Breast epithelium (tissue), 4 donors: ENCODE measurements at regions not wholly inside any gene's neighbourhood (a gene's known extent, or its start where the extent isn't known, plus 50 kb on each side); places are given as distances from the start of the nearest gene placed in this dataset.

Experiments used
- DNase-seq, 2 donors: peaks; one replicate each; pipeline ENCODE4 v3.0.0-alpha.2; 2019; ENCODE audit warnings: low spot score in 2 of 2
- H3K27ac ChIP-seq, 2 donors: fragments of 200-600 bp; sonication (generic) in 1 of 2; one replicate each; pipeline ENCODE4 v1.5.1; 2016 to 2019; ENCODE audit warnings: mild to moderate bottlenecking in 1 of 2
- H3K27me3 ChIP-seq, 2 donors: fragments of 200-600 bp; sonication (generic) in 1 of 2; one replicate each; pipeline versions ENCODE4 v1.5.1 to v1.6.0; 2017 to 2019; ENCODE audit warnings: control low read depth in 1 of 2, mild to moderate bottlenecking in 1 of 2
- H3K36me3 ChIP-seq: fragments of 200-600 bp; one replicate; pipeline ENCODE4 v1.5.1; 2019
- H3K4me1 ChIP-seq, 2 donors: fragments of 200-600 bp; sonication (generic); one replicate each; pipeline ENCODE4 v1.5.1; 2016 to 2019; ENCODE audit warnings: control low read depth in 1 of 2
- H3K4me3 ChIP-seq, 3 donors: fragments of 200-600 bp; sonication (generic); 1 replicate in 2 of 3; 2 replicates in 1 of 3; pipeline ENCODE4 v1.5.1; 2016 to 2019; ENCODE audit warnings: mild to moderate bottlenecking in 3 of 3, moderate library complexity in 2 of 3
- H3K9me3 ChIP-seq, 2 donors: fragments of 200-600 bp; sonication (generic) in 1 of 2; one replicate each; pipeline ENCODE4 v1.5.1; 2016 to 2019; ENCODE audit warnings: control low read depth in 1 of 2
- POLR2A ChIP-seq: fragments of 450-650 bp; IDR thresholded peaks from one replicate; pipeline ENCODE4 v1.6.1; 2016; ENCODE audit warnings: antibody characterized with exemption, mild to moderate bottlenecking, moderate library complexity
- POLR2AphosphoS5 ChIP-seq, 3 donors: sonication (generic); formaldehyde crosslinking; IDR thresholded peaks; one replicate each; pipeline ENCODE4 v1.6.1; 2017; ENCODE audit warnings: antibody characterized with exemption in 3 of 3
- intact Hi-C: fragments of 100-400 bp; cut with DNase I; formaldehyde crosslinking; loops from one replicate; pipeline ENCODE4 v1.15.1; 2023; ENCODE audit warnings: low total_unique reads
- TF ChIP-seq, protein P1 (sequence below), 3 donors: fragments of 450-650 bp; IDR thresholded peaks; one replicate each; pipeline ENCODE4 v1.5.1; 2016 to 2017; ENCODE audit warnings: antibody characterized with exemption in 3 of 3, mild to moderate bottlenecking in 3 of 3, moderate library complexity in 3 of 3

DNA sequence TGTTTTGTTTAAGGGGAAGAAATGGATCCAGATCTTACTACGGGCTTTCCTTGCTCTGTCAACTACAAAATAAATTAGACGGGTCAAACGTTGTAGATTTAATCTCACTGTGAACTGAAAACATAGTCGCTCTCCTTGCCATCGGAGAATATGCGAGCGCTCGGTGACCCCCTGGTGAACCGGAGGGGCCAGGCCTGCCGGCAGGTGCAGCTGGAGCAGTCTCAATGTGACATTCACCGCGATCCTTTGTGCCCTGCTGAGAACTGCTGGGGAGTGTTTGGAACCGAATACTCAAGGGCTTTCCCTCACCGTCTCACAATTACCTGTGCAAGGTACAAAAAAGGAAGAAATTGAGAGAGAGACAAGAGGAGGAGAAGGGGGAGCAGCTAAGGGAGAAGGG is 174.1 kb upstream of the GPR26 start:
- no peaks in the 10 kb centered on the region for H3K27me3 ChIP-seq
- H3K27ac ChIP-seq, result no peak overlapping the region
- no peaks in the 10 kb centered on the region for H3K36me3 ChIP-seq
- intact Hi-C loops, result no loop called here
- no peak for TF ChIP-seq POLR2AphosphoS5 (IDR thresholded peaks at IDR 0.05)
- TF ChIP-seq, protein P1, sequence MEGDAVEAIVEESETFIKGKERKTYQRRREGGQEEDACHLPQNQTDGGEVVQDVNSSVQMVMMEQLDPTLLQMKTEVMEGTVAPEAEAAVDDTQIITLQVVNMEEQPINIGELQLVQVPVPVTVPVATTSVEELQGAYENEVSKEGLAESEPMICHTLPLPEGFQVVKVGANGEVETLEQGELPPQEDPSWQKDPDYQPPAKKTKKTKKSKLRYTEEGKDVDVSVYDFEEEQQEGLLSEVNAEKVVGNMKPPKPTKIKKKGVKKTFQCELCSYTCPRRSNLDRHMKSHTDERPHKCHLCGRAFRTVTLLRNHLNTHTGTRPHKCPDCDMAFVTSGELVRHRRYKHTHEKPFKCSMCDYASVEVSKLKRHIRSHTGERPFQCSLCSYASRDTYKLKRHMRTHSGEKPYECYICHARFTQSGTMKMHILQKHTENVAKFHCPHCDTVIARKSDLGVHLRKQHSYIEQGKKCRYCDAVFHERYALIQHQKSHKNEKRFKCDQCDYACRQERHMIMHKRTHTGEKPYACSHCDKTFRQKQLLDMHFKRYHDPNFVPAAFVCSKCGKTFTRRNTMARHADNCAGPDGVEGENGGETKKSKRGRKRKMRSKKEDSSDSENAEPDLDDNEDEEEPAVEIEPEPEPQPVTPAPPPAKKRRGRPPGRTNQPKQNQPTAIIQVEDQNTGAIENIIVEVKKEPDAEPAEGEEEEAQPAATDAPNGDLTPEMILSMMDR (IDR thresholded peaks at IDR 0.05), result no peak
- no peak for TF ChIP-seq POLR2A
- no peaks in the 10 kb centered on the region for H3K4me1 ChIP-seq
- no peak overlapping the region for H3K4me3 ChIP-seq
- H3K9me3 ChIP-seq, result no peaks in the 10 kb centered on the region
- no peak for DNase-seq

DNA sequence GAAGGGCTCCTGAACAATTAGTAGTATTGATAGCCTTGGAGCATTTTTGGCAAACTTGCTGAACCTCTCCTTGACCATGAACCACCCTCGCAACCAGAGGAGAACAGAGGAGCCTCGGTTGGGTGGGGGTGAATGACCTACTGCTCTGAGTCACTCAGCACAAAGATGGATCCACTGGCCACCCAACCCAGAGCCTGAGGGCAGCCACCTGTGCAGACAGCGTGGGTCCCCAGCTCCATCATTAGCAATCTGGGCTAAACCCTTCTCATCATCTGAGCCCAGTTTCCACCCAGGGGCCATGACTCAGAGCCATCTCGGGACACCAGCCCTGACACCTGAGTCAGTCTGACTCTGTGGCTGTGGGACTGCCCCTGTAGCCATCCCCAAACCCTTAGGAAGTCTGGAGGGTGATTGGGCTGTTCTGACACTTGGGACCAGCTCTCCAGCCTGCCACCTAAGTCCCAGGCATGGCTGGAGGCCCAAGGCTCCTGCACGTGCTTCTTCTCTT is 171.8 kb upstream of the GPR26 start:
- H3K27me3 ChIP-seq, result no peaks in the 10 kb centered on the region
- TF ChIP-seq, protein P1 (IDR thresholded peaks at IDR 0.05), result no peak
- TF ChIP-seq POLR2A (no peak), POLR2AphosphoS5 (IDR thresholded peaks at IDR 0.05) (no peak)
- H3K4me1 ChIP-seq, result no peaks in the 10 kb centered on the region
- no peak overlapping the region for H3K27ac ChIP-seq
- H3K9me3 ChIP-seq, result no peaks in the 10 kb centered on the region
- intact Hi-C loops, result no loop called here
- DNase-seq, result no peak
- H3K4me3 ChIP-seq, result no peak overlapping the region
- H3K36me3 ChIP-seq, result no peaks in the 10 kb centered on the region

DNA sequence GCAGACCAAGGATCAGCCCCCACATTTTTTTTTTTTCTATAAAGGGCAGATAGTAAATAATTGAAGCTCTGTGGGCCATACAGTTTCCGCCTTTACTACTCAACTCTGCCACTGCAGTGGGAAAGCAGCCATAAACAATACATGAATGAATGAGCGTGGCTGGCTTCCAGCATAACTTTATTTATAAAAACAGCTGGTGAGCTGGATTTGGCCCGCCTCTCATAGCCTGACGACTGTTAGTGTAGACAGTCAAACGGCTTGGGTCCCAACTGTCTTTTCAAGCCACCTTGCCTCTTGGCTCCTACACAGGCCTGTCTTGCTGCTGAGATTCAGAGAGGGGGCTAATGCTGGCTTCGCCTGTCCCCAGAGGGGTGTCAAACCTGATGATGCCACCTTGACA is 169.8 kb upstream of the GPR26 start:
- intact Hi-C loops, result no loop called here
- no peaks in the 10 kb centered on the region for H3K27me3 ChIP-seq
- no peak overlapping the region for H3K4me3 ChIP-seq
- no peaks in the 10 kb centered on the region for H3K9me3 ChIP-seq
- no peak overlapping the region for H3K27ac ChIP-seq
- H3K4me1 ChIP-seq, result no peaks in the 10 kb centered on the region
- no peak for DNase-seq
- H3K36me3 ChIP-seq, result no peaks in the 10 kb centered on the region
- TF ChIP-seq POLR2A, result no peak
- TF ChIP-seq POLR2AphosphoS5 (IDR thresholded peaks at IDR 0.05), result no peak
- TF ChIP-seq, protein P1 (IDR thresholded peaks at IDR 0.05), result no peak

DNA sequence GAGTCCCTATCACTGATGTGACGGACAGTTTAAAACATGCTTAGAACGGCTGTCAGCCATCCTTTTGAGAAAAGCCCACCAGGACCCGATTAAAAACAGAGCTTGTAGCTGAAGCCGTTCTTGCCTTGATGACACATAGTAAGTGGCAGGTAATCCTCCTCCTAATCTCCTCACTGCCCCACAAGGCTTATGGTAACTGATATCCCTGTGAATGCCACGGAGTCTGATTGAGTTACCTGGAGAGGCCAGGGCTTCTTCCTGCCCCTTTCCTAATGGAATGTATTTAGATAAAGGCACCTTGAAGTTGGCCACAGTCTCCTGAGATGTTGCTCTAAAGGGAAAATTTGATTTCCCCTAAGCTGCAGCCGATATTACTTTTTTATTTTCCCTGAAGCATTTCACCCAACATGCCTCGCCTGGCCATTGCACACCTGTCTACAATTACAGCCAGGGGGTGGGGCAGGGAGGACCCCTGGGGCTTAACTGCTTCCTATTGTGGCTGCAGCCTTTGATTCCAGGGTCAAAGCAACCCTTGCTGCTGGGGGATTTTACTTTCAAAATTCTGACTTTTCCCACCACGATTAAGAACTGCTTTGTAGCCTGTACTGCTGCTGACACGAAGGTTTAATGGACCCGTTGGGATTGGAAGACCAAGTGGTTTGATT is 169.0 kb upstream of the GPR26 start:
- no peaks in the 10 kb centered on the region for H3K36me3 ChIP-seq
- no peaks in the 10 kb centered on the region for H3K9me3 ChIP-seq
- no peak overlapping the region for H3K27ac ChIP-seq
- no peak for DNase-seq
- intact Hi-C loops, result no loop called here
- H3K4me1 ChIP-seq, result no peaks in the 10 kb centered on the region
- H3K4me3 ChIP-seq, result no peak overlapping the region
- H3K27me3 ChIP-seq, result no peaks in the 10 kb centered on the region
- TF ChIP-seq, protein P1 (IDR thresholded peaks at IDR 0.05), result no peak

DNA sequence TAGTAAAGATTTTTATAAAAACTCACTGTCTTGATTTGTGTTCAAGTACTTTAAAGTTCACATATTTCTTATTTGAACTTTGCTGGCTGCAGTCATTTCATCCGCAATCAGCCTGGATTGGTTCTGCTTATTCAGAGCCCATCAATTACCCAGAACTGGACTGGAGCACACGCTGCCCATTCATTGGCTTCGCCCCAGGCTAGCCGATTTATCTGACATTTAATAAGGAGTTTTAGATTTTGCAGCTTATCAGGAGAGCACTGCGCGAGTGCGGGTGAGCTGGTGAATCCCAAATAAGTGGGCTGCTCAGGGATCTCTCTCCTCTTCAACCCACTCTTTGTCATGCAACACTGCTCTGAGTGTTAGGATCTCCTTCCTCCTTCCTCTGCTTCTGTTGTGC is 166.0 kb upstream of the GPR26 start:
- DNase-seq, result no peak
- no peak for TF ChIP-seq POLR2A
- TF ChIP-seq, protein P1 (IDR thresholded peaks at IDR 0.05), result no peak
- no peak for TF ChIP-seq POLR2AphosphoS5 (IDR thresholded peaks at IDR 0.05)
- H3K36me3 ChIP-seq, result no peaks in the 10 kb centered on the region
- intact Hi-C loops, result no loop called here
- H3K4me3 ChIP-seq, result no peak overlapping the region
- no peak overlapping the region for H3K27ac ChIP-seq
- H3K4me1 ChIP-seq, result no peaks in the 10 kb centered on the region
- no peaks in the 10 kb centered on the region for H3K9me3 ChIP-seq
- no peaks in the 10 kb centered on the region for H3K27me3 ChIP-seq
